ENCODE measurements at regions not wholly inside any gene's neighbourhood (a gene's known extent, or its start where the extent isn't known, plus 50 kb on each side); places are given as distances from the start of the nearest gene placed in this dataset.

DNA sequence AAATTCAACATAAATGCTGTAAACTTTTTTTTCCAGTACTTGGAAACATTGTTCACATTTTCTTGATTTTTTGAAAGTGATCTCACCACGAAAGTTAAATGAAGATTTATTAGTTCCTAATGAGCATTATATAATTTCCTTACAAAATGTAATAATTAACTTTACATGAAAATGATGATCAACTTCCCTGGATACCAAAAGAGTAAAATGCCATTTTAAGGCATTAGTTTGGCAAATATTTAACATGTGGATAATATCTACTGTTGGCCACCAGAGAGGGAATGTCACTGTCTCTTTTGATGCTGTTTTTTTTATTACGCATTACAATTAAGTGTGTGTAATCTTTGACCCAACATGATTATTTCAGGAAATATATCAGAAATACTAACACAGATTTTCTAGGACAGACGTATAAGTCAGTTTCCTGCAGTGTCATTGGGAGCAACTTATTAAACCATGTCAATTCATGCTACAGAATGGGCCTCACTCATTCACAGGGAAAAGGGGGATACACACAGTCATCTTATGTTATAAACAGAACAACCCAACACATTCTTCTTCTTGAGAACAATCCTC is 903.9 kb upstream of the ADGRL2 start:
- 83 to 84% methylated on average over 3 of the region's 3 CpGs for WGBS, 2 donors
- Histone ChIP-seq H3K4me1 (ENCODE audit: control insufficient read depth in 2 of 2, insufficient read depth in 2 of 2, low read length in 1 of 2) (no peaks in the 10 kb centered on the region), H3K4me3 (ENCODE audit: low read depth in 1 of 2, low read length in 2 of 2) (no peak overlapping the region), H3K36me3 (ENCODE audit: control insufficient read depth in 2 of 2, insufficient read depth in 2 of 2, low read length in 1 of 2) (no peaks in the 10 kb centered on the region), H3K27ac (ENCODE audit: low read depth in 2 of 2, low read length in 1 of 2) (no peak overlapping the region), H3K27me3 (ENCODE audit: control insufficient read depth in 1 of 2, insufficient read depth in 2 of 2, low read length in 2 of 2) (no peaks in the 10 kb centered on the region), H3K9me3 (ENCODE audit: control insufficient read depth in 2 of 2, insufficient read depth in 1 of 2, low read depth in 1 of 2, low read length in 1 of 2) (no peaks in the 10 kb centered on the region)

DNA sequence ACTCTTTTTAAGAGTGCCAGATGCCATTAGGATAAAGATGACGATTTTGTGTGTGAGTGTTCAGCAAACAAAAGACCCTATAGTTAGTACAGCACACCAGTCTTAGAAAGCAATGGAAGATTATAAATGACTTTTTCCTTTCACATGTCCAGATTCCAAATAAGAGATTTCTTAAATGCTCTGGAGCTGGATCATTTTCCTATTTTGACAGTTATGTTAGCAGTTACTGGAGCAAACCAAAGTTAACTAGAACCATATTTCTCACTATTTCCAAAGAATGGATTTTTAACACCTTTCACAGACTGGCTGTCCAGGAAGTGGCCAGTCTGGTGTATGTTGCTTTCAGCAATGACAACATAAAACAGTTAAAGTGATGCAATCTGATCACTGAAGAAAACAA is 905.8 kb upstream of the ADGRL2 start:
- H3K9me3 ChIP-seq (ENCODE audit: control insufficient read depth in 2 of 2, insufficient read depth in 1 of 2, low read depth in 1 of 2, low read length in 1 of 2): no peaks in the 10 kb centered on the region
- no peak overlapping the region for H3K27ac ChIP-seq (ENCODE audit: low read depth in 2 of 2, low read length in 1 of 2)
- no peaks in the 10 kb centered on the region for H3K27me3 ChIP-seq (ENCODE audit: control insufficient read depth in 1 of 2, insufficient read depth in 2 of 2, low read length in 2 of 2)
- H3K36me3 ChIP-seq (ENCODE audit: control insufficient read depth in 2 of 2, insufficient read depth in 2 of 2, low read length in 1 of 2): no peaks in the 10 kb centered on the region
- no peak overlapping the region for H3K4me3 ChIP-seq (ENCODE audit: low read depth in 1 of 2, low read length in 2 of 2)
- WGBS, 2 donors: 53 to 69% methylated on average over 1 of the region's 1 CpG
- no peaks in the 10 kb centered on the region for H3K4me1 ChIP-seq (ENCODE audit: control insufficient read depth in 2 of 2, insufficient read depth in 2 of 2, low read length in 1 of 2)

GRCh38 chr1:80893115-80893514 is 907.6 kb upstream of the ADGRL2 start:
- 46 to 51% methylated on average over 2 of the region's 2 CpGs for WGBS, 2 donors
- Histone ChIP-seq H3K4me1 (ENCODE audit: control insufficient read depth in 2 of 2, insufficient read depth in 2 of 2, low read length in 1 of 2) (no peaks in the 10 kb centered on the region), H3K9me3 (ENCODE audit: control insufficient read depth in 2 of 2, insufficient read depth in 1 of 2, low read depth in 1 of 2, low read length in 1 of 2) (no peaks in the 10 kb centered on the region)

DNA sequence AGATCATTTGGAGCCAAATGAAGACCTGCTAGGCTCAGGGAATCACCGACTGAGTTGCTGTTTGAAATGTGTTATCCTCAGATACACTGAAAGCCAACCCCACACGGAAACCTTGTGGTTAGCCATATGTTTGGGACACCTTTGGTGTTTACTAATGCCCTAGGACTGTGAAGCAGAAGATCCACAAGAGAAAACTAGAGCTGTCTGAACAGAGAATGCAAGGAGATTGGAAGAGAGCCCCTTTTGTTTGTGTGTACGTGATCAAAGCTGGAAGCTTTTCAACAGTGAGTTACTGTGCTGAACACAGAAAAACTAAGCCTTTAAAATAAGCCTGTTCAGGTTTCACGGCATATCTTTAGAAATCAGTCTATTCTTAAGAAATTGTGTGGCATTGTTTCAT is 908.2 kb upstream of the ADGRL2 start:
- Histone ChIP-seq H3K9me3 (ENCODE audit: control insufficient read depth in 2 of 2, insufficient read depth in 1 of 2, low read depth in 1 of 2, low read length in 1 of 2) (no peaks in the 10 kb centered on the region), H3K27ac (ENCODE audit: low read depth in 2 of 2, low read length in 1 of 2) (no peak overlapping the region), H3K4me3 (ENCODE audit: low read depth in 1 of 2, low read length in 2 of 2) (no peak overlapping the region), H3K27me3 (ENCODE audit: control insufficient read depth in 1 of 2, insufficient read depth in 2 of 2, low read length in 2 of 2) (no peaks in the 10 kb centered on the region), H3K4me1 (ENCODE audit: control insufficient read depth in 2 of 2, insufficient read depth in 2 of 2, low read length in 1 of 2) (no peaks in the 10 kb centered on the region), H3K36me3 (ENCODE audit: control insufficient read depth in 2 of 2, insufficient read depth in 2 of 2, low read length in 1 of 2) (no peaks in the 10 kb centered on the region)
- 13 to 18% methylated on average over 4 of the region's 4 CpGs for WGBS, 2 donors

More at GRCh38 chr1:80893115-80893514, 907.6 kb upstream of the ADGRL2 start:
- no peak overlapping the region for H3K27ac ChIP-seq (ENCODE audit: low read depth in 2 of 2, low read length in 1 of 2)
- no peak overlapping the region for H3K4me3 ChIP-seq (ENCODE audit: low read depth in 1 of 2, low read length in 2 of 2)
- H3K36me3 ChIP-seq (ENCODE audit: control insufficient read depth in 2 of 2, insufficient read depth in 2 of 2, low read length in 1 of 2): no peaks in the 10 kb centered on the region
- H3K27me3 ChIP-seq (ENCODE audit: control insufficient read depth in 1 of 2, insufficient read depth in 2 of 2, low read length in 2 of 2): no peaks in the 10 kb centered on the region

DNA sequence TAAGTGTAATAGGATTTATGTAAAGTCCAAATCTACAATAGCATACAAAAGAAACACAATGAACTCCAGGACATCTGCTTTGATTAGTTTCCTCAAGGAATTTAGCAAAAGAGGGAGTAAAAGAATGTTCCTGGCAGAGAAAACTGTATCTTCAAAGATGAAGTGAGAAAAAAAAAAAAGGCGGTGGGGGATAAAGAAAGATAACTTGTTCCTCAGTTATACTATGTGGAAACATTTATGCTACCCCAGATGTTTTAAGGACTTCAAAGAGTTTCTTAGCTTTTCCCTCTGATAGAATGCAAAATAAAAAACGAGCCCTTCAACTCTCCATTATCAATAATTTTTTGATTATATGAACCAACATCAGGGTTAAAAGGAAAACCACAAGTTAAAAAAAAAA is 908.9 kb upstream of the ADGRL2 start:
- Histone ChIP-seq H3K36me3 (ENCODE audit: control insufficient read depth in 2 of 2, insufficient read depth in 2 of 2, low read length in 1 of 2) (no peaks in the 10 kb centered on the region), H3K4me1 (ENCODE audit: control insufficient read depth in 2 of 2, insufficient read depth in 2 of 2, low read length in 1 of 2) (no peaks in the 10 kb centered on the region), H3K4me3 (ENCODE audit: low read depth in 1 of 2, low read length in 2 of 2) (no peak overlapping the region), H3K27ac (ENCODE audit: low read depth in 2 of 2, low read length in 1 of 2) (no peak overlapping the region), H3K27me3 (ENCODE audit: control insufficient read depth in 1 of 2, insufficient read depth in 2 of 2, low read length in 2 of 2) (no peaks in the 10 kb centered on the region), H3K9me3 (ENCODE audit: control insufficient read depth in 2 of 2, insufficient read depth in 1 of 2, low read depth in 1 of 2, low read length in 1 of 2) (no peaks in the 10 kb centered on the region)
- WGBS, 2 donors: 59 to 82% methylated on average over 2 of the region's 2 CpGs

- H3K27ac ChIP-seq (ENCODE audit: low read depth in 2 of 2, low read length in 1 of 2): no peak overlapping the region
- no peaks in the 10 kb centered on the region for H3K27me3 ChIP-seq (ENCODE audit: control insufficient read depth in 1 of 2, insufficient read depth in 2 of 2, low read length in 2 of 2)
- no peak overlapping the region for H3K4me3 ChIP-seq (ENCODE audit: low read depth in 1 of 2, low read length in 2 of 2)
- 21 to 26% methylated on average over 3 of the region's 3 CpGs for WGBS, 2 donors
- no peaks in the 10 kb centered on the region for H3K4me1 ChIP-seq (ENCODE audit: control insufficient read depth in 2 of 2, insufficient read depth in 2 of 2, low read length in 1 of 2)
- no peaks in the 10 kb centered on the region for H3K36me3 ChIP-seq (ENCODE audit: control insufficient read depth in 2 of 2, insufficient read depth in 2 of 2, low read length in 1 of 2)
- no peaks in the 10 kb centered on the region for H3K9me3 ChIP-seq (ENCODE audit: control insufficient read depth in 2 of 2, insufficient read depth in 1 of 2, low read depth in 1 of 2, low read length in 1 of 2)
Observed at GRCh38 chr1:80882553-80882952, 918.2 kb upstream of the ADGRL2 start.

- Histone ChIP-seq H3K9me3 (ENCODE audit: control insufficient read depth in 2 of 2, insufficient read depth in 1 of 2, low read depth in 1 of 2, low read length in 1 of 2) (no peaks in the 10 kb centered on the region), H3K4me1 (ENCODE audit: control insufficient read depth in 2 of 2, insufficient read depth in 2 of 2, low read length in 1 of 2) (no peaks in the 10 kb centered on the region), H3K36me3 (ENCODE audit: control insufficient read depth in 2 of 2, insufficient read depth in 2 of 2, low read length in 1 of 2) (no peaks in the 10 kb centered on the region), H3K27ac (ENCODE audit: low read depth in 2 of 2, low read length in 1 of 2) (no peak overlapping the region), H3K27me3 (ENCODE audit: control insufficient read depth in 1 of 2, insufficient read depth in 2 of 2, low read length in 2 of 2) (no peaks in the 10 kb centered on the region), H3K4me3 (ENCODE audit: low read depth in 1 of 2, low read length in 2 of 2) (no peak overlapping the region)
Observed at GRCh38 chr1:80878343-80878742, 922.4 kb upstream of the ADGRL2 start.

DNA sequence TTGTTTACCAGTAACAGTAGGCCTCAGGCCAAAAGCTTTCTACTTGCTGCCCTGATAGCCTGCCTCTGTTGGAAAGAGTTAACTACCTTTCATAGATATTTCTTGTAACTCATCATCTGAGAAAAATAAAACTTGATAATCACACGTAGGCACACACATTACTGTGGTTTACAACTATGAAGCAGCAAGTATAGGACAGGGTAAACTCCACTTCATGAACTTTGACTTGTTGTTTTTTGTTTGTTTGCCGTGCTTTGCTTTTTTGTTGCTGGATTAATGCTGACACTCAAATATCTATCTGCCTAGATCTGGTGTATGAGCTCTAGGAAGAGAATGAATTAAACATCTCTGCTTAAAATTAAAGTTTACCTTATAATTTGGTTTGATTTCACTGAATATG is 924.7 kb upstream of the ADGRL2 start:
- Histone ChIP-seq H3K27me3 (ENCODE audit: control insufficient read depth in 1 of 2, insufficient read depth in 2 of 2, low read length in 2 of 2) (no peaks in the 10 kb centered on the region), H3K27ac (ENCODE audit: low read depth in 2 of 2, low read length in 1 of 2) (no peak overlapping the region), H3K4me3 (ENCODE audit: low read depth in 1 of 2, low read length in 2 of 2) (no peak overlapping the region), H3K36me3 (ENCODE audit: control insufficient read depth in 2 of 2, insufficient read depth in 2 of 2, low read length in 1 of 2) (no peaks in the 10 kb centered on the region), H3K9me3 (ENCODE audit: control insufficient read depth in 2 of 2, insufficient read depth in 1 of 2, low read depth in 1 of 2, low read length in 1 of 2) (no peaks in the 10 kb centered on the region), H3K4me1 (ENCODE audit: control insufficient read depth in 2 of 2, insufficient read depth in 2 of 2, low read length in 1 of 2) (no peaks in the 10 kb centered on the region)
- WGBS, 2 donors: 68 to 85% methylated on average over 2 of the region's 2 CpGs

DNA sequence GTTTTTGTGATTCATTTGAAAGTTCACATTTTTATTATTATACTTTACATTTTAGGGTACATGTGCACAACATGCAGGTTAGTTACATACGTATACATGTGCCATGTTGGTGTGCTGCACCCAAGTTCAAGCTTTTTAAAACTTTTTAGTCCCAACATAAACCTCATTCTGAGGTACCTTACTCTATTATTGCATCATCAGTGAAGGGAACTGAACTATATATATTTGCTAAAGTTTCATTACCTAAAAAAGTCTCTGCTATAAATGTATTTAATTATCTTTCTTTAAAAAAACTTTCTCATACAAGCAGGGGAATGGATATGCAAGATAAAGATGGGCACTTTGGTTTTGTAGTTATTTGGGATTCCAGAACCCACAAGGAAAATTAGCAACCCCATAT is 931.4 kb upstream of the ADGRL2 start:
- no peak overlapping the region for H3K27ac ChIP-seq (ENCODE audit: low read depth in 2 of 2, low read length in 1 of 2)
- H3K4me3 ChIP-seq (ENCODE audit: low read depth in 1 of 2, low read length in 2 of 2): no peak overlapping the region
- no peaks in the 10 kb centered on the region for H3K4me1 ChIP-seq (ENCODE audit: control insufficient read depth in 2 of 2, insufficient read depth in 2 of 2, low read length in 1 of 2)
- H3K36me3 ChIP-seq (ENCODE audit: control insufficient read depth in 2 of 2, insufficient read depth in 2 of 2, low read length in 1 of 2): no peaks in the 10 kb centered on the region
- no peaks in the 10 kb centered on the region for H3K9me3 ChIP-seq (ENCODE audit: control insufficient read depth in 2 of 2, insufficient read depth in 1 of 2, low read depth in 1 of 2, low read length in 1 of 2)
- H3K27me3 ChIP-seq (ENCODE audit: control insufficient read depth in 1 of 2, insufficient read depth in 2 of 2, low read length in 2 of 2): no peaks in the 10 kb centered on the region
- 79 to 98% methylated on average over 1 of the region's 1 CpG for WGBS, 2 donors

- no peaks in the 10 kb centered on the region for H3K27me3 ChIP-seq (ENCODE audit: control insufficient read depth in 1 of 2, insufficient read depth in 2 of 2, low read length in 2 of 2)
- H3K36me3 ChIP-seq (ENCODE audit: control insufficient read depth in 2 of 2, insufficient read depth in 2 of 2, low read length in 1 of 2): no peaks in the 10 kb centered on the region
- no peak overlapping the region for H3K27ac ChIP-seq (ENCODE audit: low read depth in 2 of 2, low read length in 1 of 2)
- no peaks in the 10 kb centered on the region for H3K4me1 ChIP-seq (ENCODE audit: control insufficient read depth in 2 of 2, insufficient read depth in 2 of 2, low read length in 1 of 2)
- H3K4me3 ChIP-seq (ENCODE audit: low read depth in 1 of 2, low read length in 2 of 2): no peak overlapping the region
- WGBS, 2 donors: 94 to 95% methylated on average over 1 of the region's 1 CpG
- no peaks in the 10 kb centered on the region for H3K9me3 ChIP-seq (ENCODE audit: control insufficient read depth in 2 of 2, insufficient read depth in 1 of 2, low read depth in 1 of 2, low read length in 1 of 2)
Observed at GRCh38 chr1:80847904-80848303, 952.8 kb upstream of the ADGRL2 start.

Measured in esophagus (tissue), 2 donors.